ENCODE measurements at regions not wholly inside any gene's neighbourhood (a gene's known extent, or its start where the extent isn't known, plus 50 kb on each side); places are given as distances from the start of the nearest gene placed in this dataset.
A peak's percentile ranks its signal among the peaks of the same experiment; 100 is the strongest.

- no peak for DNase-seq (ENCODE audit: low spot score)
These were observed 125.6 kb upstream of the STXBP5 start for GRCh38 chr6:147078602-147079001.

- DNase-seq (ENCODE audit: low spot score): no peak
These were observed 124.0 kb upstream of the STXBP5 start for GRCh38 chr6:147080225-147080624.

GRCh38 chr6:147081076-147081609 lies 123.1 kb upstream of the STXBP5 start:
- DNase-seq (ENCODE audit: low spot score): peak; percentile 47

GRCh38 chr6:147087641-147088040 lies 116.6 kb upstream of the STXBP5 start:
- no peak for DNase-seq (ENCODE audit: low spot score)

GRCh38 chr6:147088861-147089260 lies 115.4 kb upstream of the STXBP5 start:
- DNase-seq (ENCODE audit: low spot score): no peak

GRCh38 chr6:147095316-147095715 lies 108.9 kb upstream of the STXBP5 start:
- DNase-seq (ENCODE audit: low spot score): no peak

GRCh38 chr6:147099974-147100373 lies 104.2 kb upstream of the STXBP5 start:
- DNase-seq (ENCODE audit: low spot score): no peak

- no peak for DNase-seq (ENCODE audit: low spot score)
These were observed 101.2 kb upstream of the STXBP5 start for GRCh38 chr6:147103007-147103406.

- DNase-seq (ENCODE audit: low spot score): no peak
These were observed 100.5 kb upstream of the STXBP5 start for GRCh38 chr6:147103694-147104093.

GRCh38 chr6:147105786-147106185 lies 98.4 kb upstream of the STXBP5 start:
- no peak for DNase-seq (ENCODE audit: low spot score)

GRCh38 chr6:147106759-147107401 lies 97.3 kb upstream of the STXBP5 start:
- DNase-seq (ENCODE audit: low spot score): no peak

GRCh38 chr6:147108259-147108910 lies 95.8 kb upstream of the STXBP5 start:
- DNase-seq (ENCODE audit: low spot score): no peak

- no peak for DNase-seq (ENCODE audit: low spot score)
These were observed 94.5 kb upstream of the STXBP5 start for GRCh38 chr6:147109707-147110106.

- DNase-seq (ENCODE audit: low spot score): no peak
These were observed 88.2 kb upstream of the STXBP5 start for GRCh38 chr6:147116056-147116455.

GRCh38 chr6:147117011-147117410 lies 87.2 kb upstream of the STXBP5 start:
- no peak for DNase-seq (ENCODE audit: low spot score)

- DNase-seq (ENCODE audit: low spot score): no peak
These were observed 86.6 kb upstream of the STXBP5 start for GRCh38 chr6:147117580-147117979.

- DNase-seq (ENCODE audit: low spot score): no peak
These were observed 84.9 kb upstream of the STXBP5 start for GRCh38 chr6:147119310-147119709.

- DNase-seq (ENCODE audit: low spot score): no peak
These were observed 81.4 kb upstream of the STXBP5 start for GRCh38 chr6:147122823-147123222.

GRCh38 chr6:147126618-147127022 lies 77.6 kb upstream of the STXBP5 start:
- DNase-seq (ENCODE audit: low spot score): no peak

GRCh38 chr6:147127587-147127986 lies 76.6 kb upstream of the STXBP5 start:
- no peak for DNase-seq (ENCODE audit: low spot score)

GRCh38 chr6:147128056-147128455 lies 76.2 kb upstream of the STXBP5 start:
- DNase-seq (ENCODE audit: low spot score): no peak

- DNase-seq (ENCODE audit: low spot score): no peak
These were observed 72.6 kb upstream of the STXBP5 start for GRCh38 chr6:147131532-147132128.

- no peak for DNase-seq (ENCODE audit: low spot score)
These were observed 71.3 kb upstream of the STXBP5 start for GRCh38 chr6:147132889-147133288.
